ENCODE measurements at regions not wholly inside any gene's neighbourhood (a gene's known extent, or its start where the extent isn't known, plus 50 kb on each side); places are given as distances from the start of the nearest gene placed in this dataset.

GRCh38 chr9:81387360-81388106 lies 301.8 kb downstream of the TLE1 start:
- Mint-ChIP-seq H3K9me3 (ENCODE audit: low read depth) (peaks cover 2% of the 10 kb centered on the region), H3K27me3 (peaks cover 5% of the 10 kb centered on the region), H3K4me3 (ENCODE audit: low read depth) (no peak overlapping the region), H3K36me3 (ENCODE audit: insufficient read depth) (no peaks in the 10 kb centered on the region), H3K4me1 (ENCODE audit: low read depth) (peaks cover 28% of the 10 kb centered on the region), H3K27ac (no peak overlapping the region)
- TF ChIP-seq CTCF (IDR thresholded peaks at IDR 0.05; ENCODE audit: unreplicated experiment) = no peak
- no peak for DNase-seq (ENCODE audit: low spot score, unreplicated experiment)

- Mint-ChIP-seq H3K9me3 (ENCODE audit: low read depth) (no peaks in the 10 kb centered on the region), H3K27ac (no peak overlapping the region), H3K27me3 (peaks cover 3% of the 10 kb centered on the region), H3K4me1 (ENCODE audit: low read depth) (peaks cover 17% of the 10 kb centered on the region), H3K36me3 (ENCODE audit: insufficient read depth) (no peaks in the 10 kb centered on the region), H3K4me3 (ENCODE audit: low read depth) (no peak overlapping the region)
- no peak for DNase-seq (ENCODE audit: low spot score, unreplicated experiment)
- TF ChIP-seq CTCF (IDR thresholded peaks at IDR 0.05; ENCODE audit: unreplicated experiment) = no peak
These were observed 304.4 kb downstream of the TLE1 start for GRCh38 chr9:81384911-81385310.

GRCh38 chr9:81382281-81382680 lies 307.1 kb downstream of the TLE1 start:
- DNase-seq (ENCODE audit: low spot score, unreplicated experiment) = no peak
- Mint-ChIP-seq H3K9me3 (ENCODE audit: low read depth) (no peaks in the 10 kb centered on the region), H3K4me3 (ENCODE audit: low read depth) (no peak overlapping the region), H3K4me1 (ENCODE audit: low read depth) (peaks cover 9% of the 10 kb centered on the region), H3K36me3 (ENCODE audit: insufficient read depth) (no peaks in the 10 kb centered on the region), H3K27ac (no peak overlapping the region), H3K27me3 (peaks cover 4% of the 10 kb centered on the region)
- no peak for TF ChIP-seq CTCF (IDR thresholded peaks at IDR 0.05; ENCODE audit: unreplicated experiment)

GRCh38 chr9:81381694-81382093 lies 307.7 kb downstream of the TLE1 start:
- Mint-ChIP-seq H3K4me3 (ENCODE audit: low read depth) (no peak overlapping the region), H3K27me3 (peaks cover 7% of the 10 kb centered on the region), H3K9me3 (ENCODE audit: low read depth) (no peaks in the 10 kb centered on the region), H3K36me3 (ENCODE audit: insufficient read depth) (no peaks in the 10 kb centered on the region), H3K27ac (no peak overlapping the region), H3K4me1 (ENCODE audit: low read depth) (peaks cover 14% of the 10 kb centered on the region)
- no peak for TF ChIP-seq CTCF (IDR thresholded peaks at IDR 0.05; ENCODE audit: unreplicated experiment)
- no peak for DNase-seq (ENCODE audit: low spot score, unreplicated experiment)

GRCh38 chr9:81380504-81381359 lies 308.6 kb downstream of the TLE1 start:
- H3K36me3 Mint-ChIP-seq (ENCODE audit: insufficient read depth) = no peaks in the 10 kb centered on the region
- no peak for DNase-seq (ENCODE audit: low spot score, unreplicated experiment)
- peaks cover 14% of the 10 kb centered on the region for H3K4me1 Mint-ChIP-seq (ENCODE audit: low read depth)
- no peak overlapping the region for H3K27ac Mint-ChIP-seq
- no peaks in the 10 kb centered on the region for H3K9me3 Mint-ChIP-seq (ENCODE audit: low read depth)
- TF ChIP-seq CTCF (IDR thresholded peaks at IDR 0.05; ENCODE audit: unreplicated experiment) = no peak
- H3K27me3 Mint-ChIP-seq = peaks cover 11% of the 10 kb centered on the region
- no peak overlapping the region for H3K4me3 Mint-ChIP-seq (ENCODE audit: low read depth)

Data from progenitor cell of endocrine pancreas (in vitro differentiated cells).